K562 (cell line): ENCODE measurements at regions not wholly inside any gene's neighbourhood (a gene's known extent, or its start where the extent isn't known, plus 50 kb on each side); places are given as distances from the start of the nearest gene placed in this dataset.

Experiments
- DMBX1 ChIP-seq: fragments of 250-450 bp; sonication (Bioruptor Pico); IDR thresholded peaks from 2 replicates; pipeline ENCODE4 v1.8.0; 2022; ENCODE audit warnings: inconsistent platforms, mild to moderate bottlenecking, moderate library complexity, borderline replicate concordance
- ETV1 ChIP-seq: fragments of 450-650 bp; conservative IDR thresholded peaks from 2 replicates; pipeline ENCODE4 v1.6.1; 2016; ENCODE audit warnings: missing genetic modification characterization, control low read depth, low read depth, missing compliant biosample characterization
- NR2C1 ChIP-seq, 2 experiments: fragments of 450-650 bp; IDR thresholded peaks; 2 replicates each; pipeline ENCODE4 v1.6.1; 2017; ENCODE audit warnings: mild to moderate bottlenecking in 2 of 2, antibody characterized with exemption in 1 of 2, inconsistent platforms in 1 of 2, missing compliant biosample characterization in 1 of 2, missing genetic modification characterization in 1 of 2
- POLR3G ChIP-seq: IDR thresholded peaks from 2 replicates; pipeline ENCODE4 v1.6.1; 2011; ENCODE audit not compliant: insufficient read length, insufficient replicate concordance; ENCODE audit errors: extremely low read depth
- RCOR1 ChIP-seq, 2 experiments: IDR thresholded peaks; 2 replicates each; pipeline ENCODE4 v1.6.1; 2012; ENCODE audit warnings: low read depth in 2 of 2, low read length in 2 of 2, borderline replicate concordance in 1 of 2, improper control_type of control experiment in 1 of 2
- SAFB2 ChIP-seq: fragments of 200-400 bp; formaldehyde crosslinking; IDR thresholded peaks from 2 replicates; pipeline ENCODE4 v1.6.1; 2018; ENCODE audit warnings: borderline replicate concordance, low read length, low read depth, moderate library complexity; ENCODE audit not compliant: severe bottlenecking
- SLC30A9 ChIP-seq: fragments of 250-450 bp; sonication (Bioruptor Pico); IDR thresholded peaks from 2 replicates; pipeline ENCODE4 v1.8.0; 2022; ENCODE audit warnings: mild to moderate bottlenecking, moderate library complexity
- TEAD4 ChIP-seq, 2 experiments: sonication (generic) in 1 of 2; formaldehyde crosslinking in 1 of 2; IDR thresholded peaks; 2 replicates each; pipeline versions ENCODE4 v1.6.1 to v1.8.0; 2012 to 2022; ENCODE audit warnings: borderline replicate concordance in 1 of 2, inconsistent platforms in 1 of 2, low read length in 1 of 2, mild to moderate bottlenecking in 1 of 2, missing genetic modification reagents in 1 of 2
- ZBTB8A ChIP-seq: fragments of 450-650 bp; IDR thresholded peaks from 2 replicates; pipeline ENCODE4 v1.6.1; 2018; ENCODE audit warnings: mild to moderate bottlenecking, moderate library complexity; ENCODE audit not compliant: partially characterized antibody
- ZKSCAN8 ChIP-seq: fragments of 200-800 bp; sonication (Bioruptor generic); IDR thresholded peaks from 2 replicates; pipeline ENCODE4 v1.6.1; 2016; ENCODE audit warnings: missing genetic modification characterization, missing compliant biosample characterization
- ZNF165 ChIP-seq: fragments of 250-450 bp; sonication (Bioruptor Pico); IDR thresholded peaks from 2 replicates; pipeline ENCODE4 v1.4.0; 2020; ENCODE audit warnings: borderline replicate concordance
- ZNF175 ChIP-seq: fragments of 200-800 bp; sonication (Bioruptor generic); IDR thresholded peaks from 2 replicates; pipeline ENCODE4 v1.6.1; 2016; ENCODE audit warnings: low read depth, mild to moderate bottlenecking, missing genetic modification characterization, missing compliant biosample characterization
- ZNF311 ChIP-seq: fragments of 250-450 bp; sonication (Bioruptor Pico); IDR thresholded peaks from 2 replicates; pipeline ENCODE4 v1.4.0; 2020; ENCODE audit warnings: mild to moderate bottlenecking, moderate library complexity
- ZNF696 ChIP-seq: fragments of 250-450 bp; sonication (Bioruptor Pico); conservative IDR thresholded peaks from 2 replicates; pipeline ENCODE4 v1.4.0; 2020; ENCODE audit warnings: mild to moderate bottlenecking, moderate library complexity
- TF ChIP-seq, protein P1 (sequence below), 2 experiments: fragments of 450-650 bp in 1 of 2; sonication (generic) in 1 of 2; formaldehyde crosslinking in 1 of 2; IDR thresholded peaks in 1 of 2; conservative IDR thresholded peaks in 1 of 2; 2 replicates each; pipeline versions ENCODE4 v1.6.1 to v1.8.1; 2016 to 2023; ENCODE audit warnings: mild to moderate bottlenecking in 2 of 2, moderate library complexity in 2 of 2, inconsistent platforms in 1 of 2, missing genetic modification reagents in 1 of 2
- TF ChIP-seq, protein P2 (sequence below): fragments of 450-650 bp; formaldehyde crosslinking; conservative IDR thresholded peaks from 2 replicates; pipeline ENCODE4 v1.4.0; 2022; ENCODE audit warnings: mild to moderate bottlenecking, missing genetic modification characterization
- TF ChIP-seq, protein P3 (sequence below): fragments of 200-800 bp; sonication (Bioruptor generic); IDR thresholded peaks from 2 replicates; pipeline ENCODE4 v1.6.1; 2017; ENCODE audit warnings: missing genetic modification characterization, missing compliant biosample characterization
- TF ChIP-seq, protein P4 (sequence below), 2 experiments: IDR thresholded peaks in 1 of 2; conservative IDR thresholded peaks in 1 of 2; 2 replicates each; pipeline ENCODE4 v1.6.1; 2016; ENCODE audit warnings: low read depth in 2 of 2, mild to moderate bottlenecking in 1 of 2, missing compliant biosample characterization in 1 of 2, missing genetic modification characterization in 1 of 2, moderate library complexity in 1 of 2

DNA sequence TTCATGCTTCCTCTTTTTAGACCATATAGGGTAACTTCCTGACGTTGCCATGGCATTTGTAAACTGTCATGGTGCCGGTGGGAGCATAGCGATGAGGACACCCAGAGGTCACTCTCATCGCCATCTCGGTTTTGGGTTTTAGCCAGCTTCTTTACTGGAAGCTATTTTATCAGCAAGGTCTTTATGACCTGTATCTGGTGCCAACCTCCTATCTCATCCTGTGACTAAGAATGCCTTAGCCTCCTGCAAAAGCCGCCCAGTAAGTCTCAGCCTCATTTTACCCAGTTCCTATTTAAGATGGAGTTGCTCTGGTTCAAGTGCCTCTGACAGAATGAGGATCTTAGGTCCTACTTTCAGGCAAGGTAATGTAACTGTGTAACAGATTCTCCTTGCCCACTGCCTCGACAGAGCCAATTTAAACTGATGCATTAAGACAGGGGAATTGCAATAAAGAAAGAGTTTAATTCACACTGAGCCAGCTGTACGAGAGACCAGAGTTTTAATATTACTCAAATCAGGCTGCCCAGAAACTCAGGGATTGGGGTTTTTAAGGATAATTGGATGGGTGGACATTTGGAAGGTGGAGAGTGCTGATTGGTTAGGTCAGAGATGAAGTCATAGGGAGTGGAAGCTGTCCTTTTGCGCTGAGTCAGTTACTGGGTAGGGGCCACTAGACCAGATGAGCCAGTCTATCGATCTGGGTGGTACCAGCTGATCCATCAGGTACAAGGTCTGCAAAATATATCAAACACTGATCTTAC lies 59.9 kb upstream of the ATF7IP2 start (continued):
- TF ChIP-seq, protein P1, sequence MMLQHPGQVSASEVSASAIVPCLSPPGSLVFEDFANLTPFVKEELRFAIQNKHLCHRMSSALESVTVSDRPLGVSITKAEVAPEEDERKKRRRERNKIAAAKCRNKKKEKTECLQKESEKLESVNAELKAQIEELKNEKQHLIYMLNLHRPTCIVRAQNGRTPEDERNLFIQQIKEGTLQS (IDR thresholded peaks at IDR 0.05): 0 out of 2 replicates have a peak, but pooled peaks have one; percentile 15
- TF ChIP-seq, protein P1 (CRISPR knock-in tag; conservative IDR thresholded peaks at IDR 0.05): no peak
- TF ChIP-seq, protein P2, sequence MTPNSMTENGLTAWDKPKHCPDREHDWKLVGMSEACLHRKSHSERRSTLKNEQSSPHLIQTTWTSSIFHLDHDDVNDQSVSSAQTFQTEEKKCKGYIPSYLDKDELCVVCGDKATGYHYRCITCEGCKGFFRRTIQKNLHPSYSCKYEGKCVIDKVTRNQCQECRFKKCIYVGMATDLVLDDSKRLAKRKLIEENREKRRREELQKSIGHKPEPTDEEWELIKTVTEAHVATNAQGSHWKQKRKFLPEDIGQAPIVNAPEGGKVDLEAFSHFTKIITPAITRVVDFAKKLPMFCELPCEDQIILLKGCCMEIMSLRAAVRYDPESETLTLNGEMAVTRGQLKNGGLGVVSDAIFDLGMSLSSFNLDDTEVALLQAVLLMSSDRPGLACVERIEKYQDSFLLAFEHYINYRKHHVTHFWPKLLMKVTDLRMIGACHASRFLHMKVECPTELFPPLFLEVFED (CRISPR knock-in tag): peak; percentile 89; the same call in 1 of the 2 replicates
- no peak for TF ChIP-seq TEAD4 (IDR thresholded peaks at IDR 0.05; ENCODE audit: low read length)
- no peak for TF ChIP-seq TEAD4 (CRISPR knock-in tag; IDR thresholded peaks at IDR 0.05; ENCODE audit: borderline replicate concordance)
- peak; percentile 92 for TF ChIP-seq ZKSCAN8
- TF ChIP-seq, protein P3, sequence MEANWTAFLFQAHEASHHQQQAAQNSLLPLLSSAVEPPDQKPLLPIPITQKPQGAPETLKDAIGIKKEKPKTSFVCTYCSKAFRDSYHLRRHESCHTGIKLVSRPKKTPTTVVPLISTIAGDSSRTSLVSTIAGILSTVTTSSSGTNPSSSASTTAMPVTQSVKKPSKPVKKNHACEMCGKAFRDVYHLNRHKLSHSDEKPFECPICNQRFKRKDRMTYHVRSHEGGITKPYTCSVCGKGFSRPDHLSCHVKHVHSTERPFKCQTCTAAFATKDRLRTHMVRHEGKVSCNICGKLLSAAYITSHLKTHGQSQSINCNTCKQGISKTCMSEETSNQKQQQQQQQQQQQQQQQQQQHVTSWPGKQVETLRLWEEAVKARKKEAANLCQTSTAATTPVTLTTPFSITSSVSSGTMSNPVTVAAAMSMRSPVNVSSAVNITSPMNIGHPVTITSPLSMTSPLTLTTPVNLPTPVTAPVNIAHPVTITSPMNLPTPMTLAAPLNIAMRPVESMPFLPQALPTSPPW (CRISPR knock-in tag): peak; percentile 57
- TF ChIP-seq, protein P4, sequence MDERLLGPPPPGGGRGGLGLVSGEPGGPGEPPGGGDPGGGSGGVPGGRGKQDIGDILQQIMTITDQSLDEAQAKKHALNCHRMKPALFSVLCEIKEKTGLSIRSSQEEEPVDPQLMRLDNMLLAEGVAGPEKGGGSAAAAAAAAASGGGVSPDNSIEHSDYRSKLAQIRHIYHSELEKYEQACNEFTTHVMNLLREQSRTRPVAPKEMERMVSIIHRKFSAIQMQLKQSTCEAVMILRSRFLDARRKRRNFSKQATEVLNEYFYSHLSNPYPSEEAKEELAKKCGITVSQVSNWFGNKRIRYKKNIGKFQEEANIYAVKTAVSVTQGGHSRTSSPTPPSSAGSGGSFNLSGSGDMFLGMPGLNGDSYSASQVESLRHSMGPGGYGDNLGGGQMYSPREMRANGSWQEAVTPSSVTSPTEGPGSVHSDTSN (CRISPR knock-in tag; IDR thresholded peaks at IDR 0.05; ENCODE audit: low read depth): no peak
- TF ChIP-seq, protein P4 (tag; conservative IDR thresholded peaks at IDR 0.05; ENCODE audit: low read depth): no peak
- no peak for TF ChIP-seq SAFB2
- TF ChIP-seq ZNF175 (CRISPR knock-in tag): peak; percentile 95
- TF ChIP-seq ZNF311 (CRISPR knock-in tag): peak; percentile 87
- no peak for TF ChIP-seq ZNF696 (CRISPR knock-in tag)
- peak; percentile 56; the same call in 1 of the 2 replicates for TF ChIP-seq ZNF165 (CRISPR knock-in tag)
- no peak for TF ChIP-seq POLR3G
- no peak for TF ChIP-seq ZBTB8A
- no peak for TF ChIP-seq SLC30A9 (CRISPR knock-in tag)
- TF ChIP-seq DMBX1 (CRISPR knock-in tag): peak; percentile 98
- TF ChIP-seq RCOR1 (IDR thresholded peaks at IDR 0.05; ENCODE audit: borderline replicate concordance in 1 of 2, low read depth in 2 of 2, low read length in 2 of 2): no peak
- TF ChIP-seq ETV1 (tag): 0 out of 2 replicates have a peak, but pooled peaks have one; percentile 15
- TF ChIP-seq NR2C1 (IDR thresholded peaks at IDR 0.05): no peak; the same call in 1 of the 2 replicates
- peak; percentile 91 for TF ChIP-seq NR2C1 (tag; IDR thresholded peaks at IDR 0.05)
